HepG2 (cell line): ENCODE measurements at regions not wholly inside any gene's neighbourhood (a gene's known extent, or its start where the extent isn't known, plus 50 kb on each side); places are given as distances from the start of the nearest gene placed in this dataset.
A peak's percentile ranks its signal among the peaks of the same experiment; 100 is the strongest.

Source experiments
- ATAC-seq: fragments of 200-7000 bp; cut with Tn5 transposase; 3 replicates; pipeline ENCODE4 v1.9.1; 2020; ENCODE audit warnings: mild to moderate bottlenecking, moderate library complexity
- BruUV-seq: library from RNA; stranded (reverse); fragments of 400-500 nt; replicated peaks from 2 replicates; lab custom pipeline; 2021; lab: Mats Ljungman, UMichigan
- CTCF ChIA-PET: fragments of 300-600 bp; formaldehyde crosslinking; extraction: SDS; loops from one replicate; lab custom pipeline; 2021; ENCODE audit warnings: low total read pairs, inconsistent platforms, low intra/inter-chr PET ratio; lab: Yijun Ruan, JAX
- POLR2A ChIA-PET: fragments of 350-600 bp; sonication (Branson Sonifier 250); formaldehyde crosslinking; loops from one replicate; lab custom pipeline; 2020; ENCODE audit warnings: antibody characterized with exemption, inconsistent platforms; lab: Yijun Ruan, JAX
- DNase-seq: peaks from one replicate; pipeline ENCODE4 v3.0.0-alpha.2; 2015; ENCODE audit warnings: low spot score
- FAIRE-seq: peaks from 3 replicates; lab custom pipeline; 2011; peaks lifted over from hg19 to GRCh38; lab: Jason Lieb, UNC
- H2AFZ ChIP-seq: one replicate; pipeline ENCODE4 v1.6.1; 2011; ENCODE audit warnings: low read length, inconsistent platforms
- H3K27ac ChIP-seq: fragments of 300-600 bp; 3 replicates; pipeline ENCODE4 v1.8.0; 2011; ENCODE audit warnings: mixed run types, mild to moderate bottlenecking, mixed read lengths, low read length, inconsistent platforms; ENCODE audit not compliant: insufficient read depth; ENCODE audit errors: extremely low read length
- H3K27me3 ChIP-seq, 2 experiments: fragments of 200-600 bp in 1 of 2; 2 replicates in 1 of 2; 3 replicates in 1 of 2; pipeline versions ENCODE4 v1.6.0 to v1.8.0; 2011; ENCODE audit warnings: low read length in 2 of 2, mild to moderate bottlenecking in 2 of 2, moderate library complexity in 2 of 2, inconsistent platforms in 1 of 2; ENCODE audit not compliant: insufficient read depth in 2 of 2, control insufficient read depth in 1 of 2
- H3K36me3 ChIP-seq, 2 experiments: fragments of 200-600 bp in 1 of 2; replicated peaks in 1 of 2; 2 replicates in 1 of 2; 3 replicates in 1 of 2; pipeline versions ENCODE4 v1.5.1 to v1.8.0; 2011; ENCODE audit warnings: low read length in 2 of 2, inconsistent platforms in 1 of 2; ENCODE audit not compliant: insufficient read depth in 2 of 2, control insufficient read depth in 1 of 2
- H3K4me1 ChIP-seq: 2 replicates; pipeline ENCODE4 v1.5.1; 2012; ENCODE audit warnings: low read length, inconsistent platforms; ENCODE audit not compliant: insufficient read depth
- H3K4me2 ChIP-seq: 2 replicates; pipeline ENCODE4 v1.6.0; 2011; ENCODE audit warnings: low read depth, low read length, inconsistent platforms
- H3K4me3 ChIP-seq, 3 experiments: fragments of 200-600 bp in 1 of 3; sonication (generic), shearing (Covaris generic) in 1 of 3; replicated peaks in 1 of 3; 2 replicates each; pipeline ENCODE4 v1.5.1; 2011 to 2016; ENCODE audit warnings: low read length in 3 of 3, inconsistent platforms in 2 of 3, low read depth in 2 of 3, mild to moderate bottlenecking in 2 of 3, control low read depth in 1 of 3, mixed read lengths in 1 of 3; ENCODE audit not compliant: insufficient read depth in 1 of 3
- H3K79me2 ChIP-seq: one replicate; pipeline ENCODE4 v1.6.1; 2011; ENCODE audit warnings: low read length, inconsistent platforms; ENCODE audit not compliant: insufficient read depth
- H3K9ac ChIP-seq: 2 replicates; pipeline ENCODE4 v1.6.0; 2011; ENCODE audit warnings: mild to moderate bottlenecking, low read depth, low read length, inconsistent platforms; ENCODE audit not compliant: insufficient read depth
- H3K9me3 ChIP-seq: 2 replicates; pipeline ENCODE4 v1.5.1; 2012; ENCODE audit warnings: mild to moderate bottlenecking, low read length
- H4K20me1 ChIP-seq: 2 replicates; pipeline ENCODE4 v1.6.0; 2011; ENCODE audit warnings: inconsistent platforms, mild to moderate bottlenecking, low read length, moderate library complexity; ENCODE audit not compliant: insufficient read depth
- ATF7 ChIP-seq, 2 experiments: fragments of 450-650 bp in 1 of 2; sonication (generic) in 1 of 2; formaldehyde crosslinking in 1 of 2; IDR thresholded peaks; 2 replicates each; pipeline versions ENCODE4 v1.4.0 to v1.6.1; 2016 to 2020; ENCODE audit warnings: antibody characterized with exemption in 1 of 2, mild to moderate bottlenecking in 1 of 2, missing genetic modification reagents in 1 of 2
- CAMTA2 ChIP-seq: sonication (generic); formaldehyde crosslinking; IDR thresholded peaks from 2 replicates; pipeline ENCODE4 v1.4.0; 2020; ENCODE audit warnings: mild to moderate bottlenecking, missing genetic modification reagents, borderline replicate concordance
- CEBPB ChIP-seq: IDR thresholded peaks from 2 replicates; pipeline ENCODE4 v1.6.1; 2011; ENCODE audit warnings: low read depth, low read length, improper control_type of control experiment, borderline replicate concordance
- MBD4 ChIP-seq: IDR thresholded peaks from 2 replicates; pipeline ENCODE4 v1.6.1; 2012; ENCODE audit warnings: low read length, inconsistent platforms, borderline replicate concordance
- ZBTB25 ChIP-seq: IDR thresholded peaks from 2 replicates; pipeline ENCODE4 v1.6.1; 2018; ENCODE audit warnings: missing genetic modification reagents
- ZNF546 ChIP-seq: sonication (generic); formaldehyde crosslinking; conservative IDR thresholded peaks from 2 replicates; pipeline ENCODE4 v1.8.1; 2023; ENCODE audit warnings: mild to moderate bottlenecking, missing genetic modification reagents
- ZNF773 ChIP-seq: sonication (generic); formaldehyde crosslinking; IDR thresholded peaks from 2 replicates; pipeline ENCODE4 v1.4.0; 2020; ENCODE audit warnings: missing genetic modification reagents, borderline replicate concordance
- ZNF776 ChIP-seq: sonication (generic); formaldehyde crosslinking; IDR thresholded peaks from 2 replicates; pipeline ENCODE4 v1.4.0; 2020; ENCODE audit warnings: mild to moderate bottlenecking, missing genetic modification reagents
- ZNF792 ChIP-seq: IDR thresholded peaks from 2 replicates; pipeline ENCODE4 v1.6.1; 2016
- WGBS: methylation state at CpG from one replicate; pipeline ENCODE4 v1.1.6; 2017; ENCODE audit warnings: low lambda C conversion rate; 5-methylcytosine and 5-hydroxymethylcytosine counted together
- in situ Hi-C: cut with HindIII; loops from 2 replicates; pipeline ENCODE4 v1.10.0; 2017; ENCODE audit warnings: low pct_unique_long_range_greater_than_20kb; ENCODE audit not compliant: extremely low pct_ligation_motif_present
- intact Hi-C: fragments of 100-400 bp; cut with micrococcal nuclease; formaldehyde crosslinking; loops from one replicate; pipeline ENCODE4 v1.10.0; 2022; ENCODE audit not compliant: unreplicated experiment

DNA sequence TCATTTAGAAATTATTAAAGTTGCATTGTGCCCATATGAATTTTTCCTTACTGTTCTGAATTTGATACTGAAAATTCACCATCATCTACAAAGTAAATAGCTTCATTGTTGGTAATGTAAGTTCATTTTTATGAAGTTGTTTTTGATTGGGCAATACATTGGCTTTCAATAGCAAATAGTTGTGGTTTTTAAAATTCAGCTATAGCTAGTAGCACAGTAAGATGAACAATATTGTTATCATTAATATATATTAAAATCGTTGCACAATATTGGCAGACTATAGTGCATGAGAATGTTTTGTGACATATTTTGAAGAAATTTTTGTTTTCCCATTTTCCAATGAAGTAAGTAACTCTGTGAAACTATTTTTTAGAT is 575.0 kb downstream of the PRKD1 start:
- no peaks in the 10 kb centered on the region for H3K36me3 ChIP-seq
- POLR2A ChIA-PET, result no interaction called here
- peaks cover 70% of the 10 kb centered on the region for H3K9me3 ChIP-seq
- H2AFZ ChIP-seq, result no peak overlapping the region
- CTCF ChIA-PET, result no interaction called here
- H3K79me2 ChIP-seq, result no peaks in the 10 kb centered on the region
- intact Hi-C loops (no loop called here), in situ Hi-C loops (no loop called here)
- H3K4me1 ChIP-seq, result no peaks in the 10 kb centered on the region
- H4K20me1 ChIP-seq, result no peaks in the 10 kb centered on the region
- no peak overlapping the region for H3K4me2 ChIP-seq
- TF ChIP-seq ZBTB25 (CRISPR knock-in tag), result no peak
- no peak for TF ChIP-seq CAMTA2
- TF ChIP-seq CEBPB, result peak; percentile 71
- H3K9ac ChIP-seq, result no peak overlapping the region
- WGBS, result 0% methylated on average over 1 of the region's 1 CpG
- no peak for DNase-seq
- BruUV-seq, result no TSS peak
- no peaks in the 10 kb centered on the region for H3K27me3 ChIP-seq
- FAIRE-seq, result no peak
- ATAC-seq, result no peak
- H3K4me3 ChIP-seq, result no peak overlapping the region
- no peak overlapping the region for H3K27ac ChIP-seq

GRCh38 chr14:29353513-29353912 is 574.1 kb downstream of the PRKD1 start:
- Histone ChIP-seq H2AFZ (no peak overlapping the region), H3K27ac (no peak overlapping the region), H3K79me2 (no peaks in the 10 kb centered on the region), H3K4me2 (no peak overlapping the region), H3K9me3 (peaks cover 71% of the 10 kb centered on the region), H3K36me3 (no peaks in the 10 kb centered on the region), H4K20me1 (no peaks in the 10 kb centered on the region), H3K4me3 (no peak overlapping the region), H3K27me3 (no peaks in the 10 kb centered on the region), H3K9ac (no peak overlapping the region), H3K4me1 (no peaks in the 10 kb centered on the region)
- intact Hi-C loops, result no loop called here
- no peak for ATAC-seq
- POLR2A ChIA-PET, result no interaction called here
- in situ Hi-C loops, result no loop called here
- BruUV-seq, result no TSS peak
- FAIRE-seq, result no peak
- WGBS, result 71% methylated on average over 5 of the region's 5 CpGs
- TF ChIP-seq CEBPB (peak; percentile 61; the same call in 1 of the 2 replicates), ATF7 (IDR thresholded peaks at IDR 0.05) (peak; percentile 51; the same call in 1 of the 2 replicates), ATF7 (CRISPR knock-in tag; IDR thresholded peaks at IDR 0.05) (no peak), ZNF776 (CRISPR knock-in tag) (no peak), ZNF792 (no peak), ZNF773 (CRISPR knock-in tag) (no peak), MBD4 (no peak), ZNF546 (CRISPR knock-in tag) (no peak)
- TF ChIP-seq, all 625 proteins: peak for 2
- no peak for DNase-seq
- CTCF ChIA-PET, result no interaction called here
